Rectal smooth muscle tissue (tissue), 1 donor: ENCODE measurements at regions not wholly inside any gene's neighbourhood (a gene's known extent, or its start where the extent isn't known, plus 50 kb on each side); places are given as distances from the start of the nearest gene placed in this dataset.

Source experiments
- H3K27ac ChIP-seq: one replicate; pipeline ENCODE4 v1.7.0; 2013; ENCODE audit warnings: low read depth, low read length, inconsistent platforms
- H3K27me3 ChIP-seq: one replicate; pipeline ENCODE4 v1.7.0; 2013; ENCODE audit warnings: low read length; ENCODE audit not compliant: control insufficient read depth, insufficient read depth
- H3K36me3 ChIP-seq: one replicate; pipeline ENCODE4 v1.7.0; 2013; ENCODE audit warnings: low read length; ENCODE audit not compliant: control insufficient read depth, insufficient read depth
- H3K4me1 ChIP-seq: one replicate; pipeline ENCODE4 v1.7.0; 2013; ENCODE audit warnings: low read length; ENCODE audit not compliant: control insufficient read depth, insufficient read depth
- H3K4me3 ChIP-seq: one replicate; pipeline ENCODE4 v1.7.0; 2013; ENCODE audit warnings: low read length
- H3K9ac ChIP-seq: one replicate; pipeline ENCODE4 v1.7.0; 2013; ENCODE audit warnings: low read length

GRCh38 chr4:18930487-18930886 lies 908.9 kb upstream of the LCORL start:
- H3K27me3 ChIP-seq = no peaks in the 10 kb centered on the region
- no peak overlapping the region for H3K9ac ChIP-seq
- no peaks in the 10 kb centered on the region for H3K36me3 ChIP-seq
- H3K27ac ChIP-seq = no peak overlapping the region
- no peak overlapping the region for H3K4me3 ChIP-seq
- no peaks in the 10 kb centered on the region for H3K4me1 ChIP-seq

GRCh38 chr4:18923496-18924161 lies 902.1 kb upstream of the LCORL start:
- Histone ChIP-seq H3K27ac (no peak overlapping the region), H3K27me3 (no peaks in the 10 kb centered on the region)

GRCh38 chr4:18917689-18918088 lies 896.1 kb upstream of the LCORL start:
- Histone ChIP-seq H3K4me3 (no peak overlapping the region), H3K27ac (no peak overlapping the region), H3K36me3 (no peaks in the 10 kb centered on the region), H3K9ac (no peak overlapping the region), H3K27me3 (no peaks in the 10 kb centered on the region), H3K4me1 (no peaks in the 10 kb centered on the region)

More at GRCh38 chr4:18923496-18924161, 902.1 kb upstream of the LCORL start:
- Histone ChIP-seq H3K36me3 (no peaks in the 10 kb centered on the region), H3K9ac (no peak overlapping the region), H3K4me1 (no peaks in the 10 kb centered on the region), H3K4me3 (no peak overlapping the region)

GRCh38 chr4:18914182-18914581 lies 892.6 kb upstream of the LCORL start:
- no peaks in the 10 kb centered on the region for H3K36me3 ChIP-seq
- H3K9ac ChIP-seq = no peak overlapping the region
- H3K4me1 ChIP-seq = no peaks in the 10 kb centered on the region
- H3K27me3 ChIP-seq = no peaks in the 10 kb centered on the region
- H3K27ac ChIP-seq = no peak overlapping the region
- no peak overlapping the region for H3K4me3 ChIP-seq

- Histone ChIP-seq H3K4me3 (no peak overlapping the region), H3K27ac (no peak overlapping the region), H3K27me3 (no peaks in the 10 kb centered on the region), H3K4me1 (no peaks in the 10 kb centered on the region), H3K36me3 (no peaks in the 10 kb centered on the region), H3K9ac (no peak overlapping the region)
Measured at GRCh38 chr4:18894928-18895327, 873.4 kb upstream of the LCORL start.

GRCh38 chr4:18882468-18882867 lies 860.9 kb upstream of the LCORL start:
- H3K27me3 ChIP-seq = no peaks in the 10 kb centered on the region
- peaks cover 13% of the 10 kb centered on the region for H3K4me1 ChIP-seq
- H3K27ac ChIP-seq = no peak overlapping the region
- H3K36me3 ChIP-seq = no peaks in the 10 kb centered on the region
- no peak overlapping the region for H3K9ac ChIP-seq
- H3K4me3 ChIP-seq = no peak overlapping the region

- Histone ChIP-seq H3K9ac (no peak overlapping the region), H3K4me3 (no peak overlapping the region), H3K27me3 (no peaks in the 10 kb centered on the region), H3K27ac (no peak overlapping the region), H3K36me3 (no peaks in the 10 kb centered on the region), H3K4me1 (peaks cover 13% of the 10 kb centered on the region)
Measured at GRCh38 chr4:18881556-18881955, 860.0 kb upstream of the LCORL start.

- H3K36me3 ChIP-seq = no peaks in the 10 kb centered on the region
- no peaks in the 10 kb centered on the region for H3K27me3 ChIP-seq
- H3K4me1 ChIP-seq = peaks cover 13% of the 10 kb centered on the region
- H3K9ac ChIP-seq = no peak overlapping the region
- no peak overlapping the region for H3K4me3 ChIP-seq
- no peak overlapping the region for H3K27ac ChIP-seq
Measured at GRCh38 chr4:18880871-18881270, 859.3 kb upstream of the LCORL start.

- no peak overlapping the region for H3K4me3 ChIP-seq
- H3K27me3 ChIP-seq = no peaks in the 10 kb centered on the region
- no peak overlapping the region for H3K9ac ChIP-seq
- no peak overlapping the region for H3K27ac ChIP-seq
- no peaks in the 10 kb centered on the region for H3K36me3 ChIP-seq
- peaks cover 13% of the 10 kb centered on the region for H3K4me1 ChIP-seq
Measured at GRCh38 chr4:18878561-18878960, 857.0 kb upstream of the LCORL start.

- no peak overlapping the region for H3K4me3 ChIP-seq
- no peaks in the 10 kb centered on the region for H3K4me1 ChIP-seq
- H3K36me3 ChIP-seq = no peaks in the 10 kb centered on the region
- H3K9ac ChIP-seq = no peak overlapping the region
- no peak overlapping the region for H3K27ac ChIP-seq
- no peaks in the 10 kb centered on the region for H3K27me3 ChIP-seq
Measured at GRCh38 chr4:18869166-18869565, 847.6 kb upstream of the LCORL start.

- Histone ChIP-seq H3K27ac (no peak overlapping the region), H3K36me3 (no peaks in the 10 kb centered on the region), H3K4me3 (no peak overlapping the region), H3K27me3 (no peaks in the 10 kb centered on the region), H3K4me1 (no peaks in the 10 kb centered on the region), H3K9ac (no peak overlapping the region)
Measured at GRCh38 chr4:18860836-18861530, 839.4 kb upstream of the LCORL start.

- Histone ChIP-seq H3K4me1 (no peaks in the 10 kb centered on the region), H3K27me3 (no peaks in the 10 kb centered on the region), H3K27ac (no peak overlapping the region), H3K4me3 (no peak overlapping the region), H3K9ac (no peak overlapping the region), H3K36me3 (no peaks in the 10 kb centered on the region)
Measured at GRCh38 chr4:18859468-18859867, 837.9 kb upstream of the LCORL start.
